Inflammatory macrophage treated with lipopolysaccharide for 4 hours (primary cell): ENCODE measurements at regions not wholly inside any gene's neighbourhood (a gene's known extent, or its start where the extent isn't known, plus 50 kb on each side); places are given as distances from the start of the nearest gene placed in this dataset.

Experiments
- DNase-seq: peaks from one replicate; pipeline ENCODE4 v3.0.0-alpha.2; 2020

DNA sequence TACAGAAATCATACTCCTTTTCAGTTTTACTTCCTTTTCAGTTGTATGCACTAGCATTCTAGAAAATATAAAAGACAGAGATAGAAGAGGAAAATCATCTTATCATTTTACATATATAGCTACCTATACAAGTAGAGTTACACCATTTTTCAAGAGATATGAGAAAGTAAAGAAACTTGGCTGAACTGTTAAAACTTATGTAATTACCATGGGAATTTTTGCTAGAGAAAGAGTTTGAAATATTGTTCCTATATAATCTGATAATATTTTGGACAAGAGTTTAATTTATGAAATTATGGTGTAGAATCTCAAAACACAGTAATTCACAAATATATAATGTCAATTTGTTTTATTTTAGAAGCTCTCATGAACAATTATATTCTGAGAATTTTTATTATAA lies 180.8 kb downstream of the PLPPR4 start:
- no peak for DNase-seq

DNA sequence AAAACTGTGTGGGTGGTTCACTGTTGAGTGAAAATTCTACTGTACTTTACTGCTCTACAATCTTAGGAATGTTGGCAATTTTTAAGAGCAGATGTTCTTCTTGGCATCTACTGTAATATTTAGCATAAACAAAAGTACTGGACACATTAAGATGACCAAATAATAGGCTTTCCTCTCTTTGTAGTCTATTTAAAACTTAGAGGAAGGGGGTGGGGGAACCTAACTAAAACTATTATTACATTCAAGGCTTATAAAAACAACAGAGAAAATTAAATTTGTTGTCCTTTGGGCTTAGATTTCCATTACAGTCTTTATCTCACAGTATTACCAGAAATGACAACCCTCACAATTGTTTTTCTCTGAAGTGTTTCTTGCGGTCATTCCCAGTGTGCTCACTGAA lies 181.2 kb downstream of the PLPPR4 start:
- no peak for DNase-seq

DNA sequence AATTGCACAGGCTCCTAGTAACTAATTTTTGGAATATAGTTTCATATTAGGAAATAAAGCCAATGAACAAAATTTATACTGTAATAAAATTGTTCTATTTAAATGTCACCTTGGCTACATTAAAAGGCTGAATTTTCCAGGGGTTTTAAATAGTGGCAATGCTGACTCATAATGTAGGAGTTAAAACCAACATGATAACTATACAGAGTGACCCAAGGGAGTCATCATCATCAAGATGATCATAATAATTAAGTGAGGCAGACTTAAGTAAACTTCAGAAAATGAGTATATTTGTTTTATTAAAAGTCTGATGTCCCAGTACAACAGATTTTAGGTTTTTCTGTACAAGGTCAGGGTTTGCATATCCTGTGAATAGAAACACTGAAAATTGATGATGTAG lies 183.4 kb downstream of the PLPPR4 start:
- DNase-seq, result no peak

DNA sequence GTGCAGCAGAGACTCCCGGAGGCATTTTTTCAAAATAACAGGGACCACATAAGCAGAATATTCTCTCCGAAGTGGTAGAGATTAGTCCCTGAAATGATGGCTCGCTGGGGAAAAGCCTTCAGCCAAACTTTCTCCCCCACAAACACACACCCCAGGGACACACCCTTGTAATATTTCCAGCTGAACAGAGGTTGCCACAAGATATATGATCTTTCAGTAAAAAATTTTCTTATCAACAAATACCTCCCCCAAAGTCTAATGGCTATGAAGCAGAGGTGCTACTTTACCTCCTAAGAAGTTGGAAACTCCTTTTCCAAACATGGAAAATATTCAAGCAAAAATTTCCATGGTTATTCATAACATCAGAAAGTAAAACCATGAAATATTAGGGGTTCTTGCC lies 190.2 kb upstream of the PALMD start:
- DNase-seq, result no peak

DNA sequence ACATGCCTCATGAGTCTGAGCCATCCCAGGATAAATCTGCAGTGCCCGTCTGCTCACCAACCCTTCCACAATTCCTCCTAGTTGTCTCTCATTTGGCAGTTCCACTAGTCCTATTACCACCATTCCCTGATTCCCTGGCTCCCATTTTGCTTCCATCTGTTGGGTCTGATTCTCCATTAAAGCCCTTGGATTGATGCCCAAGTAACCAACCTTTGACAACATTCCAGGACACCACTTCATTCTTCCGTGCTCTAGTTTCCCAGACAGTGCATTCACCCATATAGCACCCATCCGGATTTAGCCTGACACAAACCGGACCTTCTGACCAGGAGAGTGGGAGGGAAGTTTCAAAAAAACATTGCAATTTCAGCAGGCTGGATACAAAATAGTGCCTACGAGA lies 189.4 kb upstream of the PALMD start:
- DNase-seq, result no peak

DNA sequence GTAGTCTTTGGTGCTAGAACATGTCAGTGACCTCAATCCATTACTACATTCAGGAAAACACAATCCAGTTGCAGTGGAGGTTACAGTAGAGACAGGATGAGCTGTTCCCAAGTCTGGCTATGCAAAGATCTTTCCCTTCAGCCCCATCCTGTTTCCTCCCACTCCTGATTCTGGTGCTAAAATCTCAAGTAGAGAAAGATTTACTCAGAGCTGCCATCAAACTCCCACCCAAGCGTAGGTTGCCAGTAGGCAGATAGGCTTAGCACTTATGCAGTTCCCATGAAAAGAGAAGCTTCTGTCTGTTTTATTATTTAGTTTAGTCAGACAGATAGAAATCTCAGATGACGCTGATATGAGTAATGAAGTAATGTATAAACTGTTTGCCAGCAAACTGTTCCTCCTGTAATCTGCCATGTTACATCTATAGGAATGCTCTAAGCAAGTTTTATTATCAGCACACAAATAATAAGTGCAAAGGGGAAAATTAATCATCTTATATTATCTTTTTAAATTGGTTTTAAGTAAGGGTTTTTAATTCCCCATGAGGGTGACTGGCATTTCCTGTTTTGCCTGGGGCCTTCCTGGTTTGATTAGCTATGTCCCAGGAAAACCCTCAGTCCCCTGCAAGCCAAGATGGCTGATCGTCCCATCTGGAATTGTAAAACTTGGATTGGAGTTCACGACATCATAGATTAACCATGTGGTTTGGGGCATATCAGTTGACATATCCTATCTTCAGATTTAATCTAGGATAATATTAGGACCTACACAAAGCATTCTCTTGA lies 188.3 kb upstream of the PALMD start:
- DNase-seq, result no peak

DNA sequence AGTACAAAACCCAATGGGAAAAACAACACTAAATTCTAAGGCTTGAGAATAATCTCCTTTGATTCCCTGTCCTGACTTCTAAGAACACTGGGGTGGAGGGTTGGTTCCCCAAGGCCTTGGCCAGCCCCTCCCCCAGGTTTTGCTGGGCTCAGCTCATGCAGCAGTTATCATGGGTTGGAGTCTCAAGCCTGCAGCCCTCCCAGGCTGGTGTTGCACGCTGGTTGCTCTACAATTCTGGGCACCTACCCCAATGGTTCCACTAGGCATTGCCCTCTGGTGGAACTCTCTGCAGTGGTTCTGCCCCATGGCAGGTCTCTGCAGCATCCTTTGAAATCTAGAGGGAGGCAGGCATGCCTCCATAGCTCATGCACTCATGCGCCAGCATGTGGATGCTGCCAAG lies 184.4 kb upstream of the PALMD start:
- no peak for DNase-seq

DNA sequence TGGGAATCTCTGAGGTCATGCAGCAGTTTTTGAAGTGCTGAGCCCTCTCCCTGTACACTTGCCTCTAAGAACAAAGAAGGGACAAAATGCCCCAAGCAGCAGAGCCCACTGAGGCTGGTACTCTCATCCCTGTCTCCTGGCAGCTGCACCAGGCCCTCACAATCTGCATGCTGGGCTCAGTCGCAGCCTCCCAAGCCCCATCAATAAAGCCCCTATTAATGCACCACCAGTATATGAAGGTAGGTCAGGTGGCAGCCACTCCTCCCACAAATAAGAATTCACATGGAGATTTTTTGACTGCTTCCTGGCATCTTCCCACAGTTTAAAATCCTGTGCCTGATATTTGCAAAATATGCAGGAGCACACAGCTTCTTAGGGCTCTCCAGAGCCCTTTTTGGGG lies 181.2 kb upstream of the PALMD start:
- no peak for DNase-seq

DNA sequence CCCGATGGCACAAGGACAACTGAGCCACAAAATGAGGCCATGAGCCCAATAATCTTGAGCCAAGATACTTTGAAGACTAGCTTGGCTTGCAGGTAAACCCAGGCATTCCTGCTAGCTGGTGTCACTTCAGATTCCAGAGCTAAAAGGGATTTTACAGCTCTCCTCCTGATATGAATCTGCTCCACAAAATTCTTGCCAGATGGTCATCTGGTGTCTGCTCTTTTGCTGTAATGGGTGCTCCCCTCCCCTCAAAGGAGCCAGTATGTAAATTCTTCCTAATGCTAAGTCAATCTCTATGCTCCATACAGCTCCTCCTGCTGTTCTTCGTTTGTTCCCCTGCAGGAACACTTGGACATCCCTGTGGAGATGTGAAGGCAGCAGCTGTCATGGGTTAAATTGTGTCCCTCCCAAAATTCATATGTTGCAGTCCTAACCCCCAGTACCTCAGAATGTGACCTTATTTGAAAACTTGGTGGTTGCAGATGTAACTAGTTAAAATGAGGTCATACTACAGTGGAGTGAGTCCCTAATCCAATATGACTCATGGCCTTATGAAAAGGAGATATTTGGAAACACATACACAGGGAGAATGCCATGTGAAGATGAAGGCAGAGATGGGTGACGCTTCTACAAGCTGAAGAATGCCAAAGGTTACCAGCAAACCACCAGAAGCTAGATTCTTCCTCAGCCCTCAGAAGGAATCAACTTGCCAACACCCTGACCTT lies 180.6 kb upstream of the PALMD start:
- no peak for DNase-seq

DNA sequence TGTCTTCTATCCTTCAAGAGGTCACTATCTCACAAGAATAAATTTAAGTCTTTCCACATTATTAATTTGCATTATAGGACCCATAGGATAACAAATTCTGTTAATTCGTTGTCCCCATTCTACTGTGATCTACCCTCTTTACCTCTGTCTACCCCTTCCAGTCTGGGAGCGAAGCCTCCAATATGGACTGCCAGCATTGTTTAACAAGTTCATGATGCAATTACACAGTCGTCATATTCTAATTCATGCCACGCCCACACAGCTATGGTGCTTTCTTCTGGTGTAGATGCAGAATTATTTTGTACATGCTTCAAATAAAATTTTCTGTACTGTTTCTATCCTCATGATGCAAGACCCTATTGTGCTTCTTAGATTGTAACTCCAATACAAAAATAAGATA lies 178.3 kb upstream of the PALMD start:
- no peak for DNase-seq

DNA sequence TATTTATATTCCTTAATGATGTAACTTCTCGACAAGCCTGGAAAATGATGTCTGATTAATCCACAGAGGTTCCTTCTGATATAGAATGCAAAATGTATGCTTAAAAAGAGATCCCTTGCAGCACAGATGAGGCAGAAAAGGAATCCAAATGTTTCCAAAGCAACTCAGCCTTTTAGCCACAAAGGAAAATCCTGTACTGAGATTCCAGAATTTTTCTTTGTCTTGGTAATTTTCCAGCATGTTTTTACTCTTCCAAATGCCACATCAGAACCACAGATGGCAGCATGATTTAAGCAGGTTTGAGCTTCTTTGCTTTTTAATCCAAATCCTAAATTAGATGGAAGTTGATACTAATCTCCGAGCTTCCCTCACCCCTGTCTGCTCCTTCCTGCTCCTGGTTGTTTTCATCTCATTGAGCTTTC lies 176.4 kb upstream of the PALMD start:
- no peak for DNase-seq

DNA sequence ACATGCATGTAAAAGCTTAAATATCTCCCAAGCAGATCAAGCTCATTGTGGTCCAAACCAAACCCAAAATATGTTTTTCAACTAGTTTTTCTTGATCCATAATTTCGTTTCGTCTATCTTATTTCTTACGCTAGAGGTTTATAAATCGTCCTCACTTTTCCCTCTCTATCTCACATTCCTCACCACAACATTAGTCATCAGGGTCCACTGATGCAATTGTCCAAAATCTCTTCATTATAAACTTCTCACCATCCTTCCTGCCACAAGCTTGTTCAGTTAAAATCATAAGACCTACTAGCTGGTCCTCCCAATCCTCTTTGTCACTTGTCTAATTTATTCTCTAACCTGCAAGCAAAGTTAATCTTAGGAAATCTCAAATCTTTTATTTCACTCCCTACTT lies 173.0 kb upstream of the PALMD start:
- DNase-seq, result no peak

DNA sequence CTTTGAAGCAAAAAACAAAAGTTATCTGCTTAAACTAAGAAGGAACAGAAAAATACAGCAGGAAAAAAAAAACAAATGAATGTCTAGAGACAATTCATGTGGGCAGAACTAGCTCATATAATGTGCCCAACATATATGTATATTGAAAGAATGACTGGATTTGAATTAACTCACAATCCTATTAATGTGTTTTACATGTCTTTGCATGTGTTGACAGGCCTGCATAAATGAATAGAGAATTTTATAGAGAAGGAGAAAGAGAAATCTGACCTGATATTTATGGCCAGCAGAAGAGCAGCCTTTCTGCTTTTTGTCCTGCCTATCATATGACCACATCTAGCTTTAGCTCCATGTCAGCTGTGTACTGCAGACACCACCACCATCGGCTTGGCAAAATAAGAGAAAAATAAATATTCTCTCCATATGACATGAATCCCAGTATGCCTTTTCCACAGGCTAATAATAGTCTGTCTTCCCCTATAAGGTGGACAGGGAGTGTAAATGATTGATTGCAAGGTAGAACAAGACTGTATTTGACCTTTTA lies 171.5 kb upstream of the PALMD start:
- DNase-seq, result no peak

DNA sequence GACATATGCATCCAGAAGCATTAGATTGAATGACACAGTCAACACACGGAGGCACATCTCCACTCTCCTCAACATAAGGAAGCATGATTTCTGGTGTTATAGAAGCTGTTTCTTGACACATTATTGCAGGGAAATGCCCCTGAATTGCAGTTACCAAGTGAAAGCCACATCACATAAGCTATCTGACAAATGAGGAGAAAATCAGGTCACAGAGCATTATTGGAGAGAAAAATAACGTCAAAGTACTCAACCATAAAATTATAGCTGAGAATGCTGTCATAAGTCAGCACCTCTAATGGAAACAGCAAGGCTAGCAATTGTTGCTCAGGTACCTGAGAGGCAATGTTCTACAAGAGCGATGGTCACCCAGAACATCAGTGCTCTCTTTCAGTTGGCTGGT lies 169.9 kb upstream of the PALMD start:
- DNase-seq, result no peak

DNA sequence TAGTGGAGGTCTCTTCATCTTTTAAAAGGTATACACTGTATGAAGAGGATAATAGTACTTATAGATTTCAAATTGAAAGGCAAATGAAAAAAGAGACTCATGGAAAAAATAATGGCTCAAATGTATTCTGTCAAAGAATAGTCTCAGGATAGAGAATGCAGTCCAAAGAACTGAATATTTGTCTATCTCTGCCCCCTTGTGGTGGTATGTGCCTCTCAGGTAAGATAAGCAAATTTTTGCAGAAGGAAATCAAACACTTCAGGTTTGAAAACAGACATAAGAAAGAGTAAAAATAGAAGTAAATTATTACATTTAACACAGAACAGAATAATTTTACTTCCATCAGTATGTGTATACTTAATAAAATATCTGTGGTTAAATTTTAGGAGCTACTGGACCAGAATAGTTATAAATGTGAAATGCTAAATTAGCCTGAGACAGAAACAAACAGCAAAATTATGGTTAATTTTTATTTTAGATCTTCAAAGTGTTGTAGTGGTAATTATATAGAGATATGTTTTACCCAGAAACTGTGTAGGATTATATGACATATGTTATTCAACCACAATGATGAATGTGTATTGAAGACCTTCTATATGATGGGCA lies 164.4 kb upstream of the PALMD start:
- peak; percentile 57 for DNase-seq

DNA sequence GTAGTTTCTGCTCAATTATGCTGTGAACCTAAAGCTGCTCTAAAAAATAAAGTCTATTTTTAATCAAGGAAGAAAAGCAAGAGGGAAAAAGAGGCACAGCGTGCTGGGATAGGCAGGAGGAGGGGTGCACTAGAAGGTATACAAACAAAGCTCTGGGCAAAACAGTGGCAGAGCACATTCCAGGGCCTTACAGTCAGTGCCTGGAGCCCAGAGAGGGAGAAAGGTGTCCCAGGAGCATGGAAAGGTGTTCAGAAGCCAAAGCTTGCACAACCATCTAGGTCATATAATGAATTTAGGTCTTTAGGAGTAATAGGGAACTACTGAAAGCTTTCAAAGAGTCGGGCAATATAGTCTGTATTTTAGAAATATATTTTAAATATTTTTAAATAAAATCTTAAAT lies 163.6 kb upstream of the PALMD start:
- DNase-seq, result no peak

DNA sequence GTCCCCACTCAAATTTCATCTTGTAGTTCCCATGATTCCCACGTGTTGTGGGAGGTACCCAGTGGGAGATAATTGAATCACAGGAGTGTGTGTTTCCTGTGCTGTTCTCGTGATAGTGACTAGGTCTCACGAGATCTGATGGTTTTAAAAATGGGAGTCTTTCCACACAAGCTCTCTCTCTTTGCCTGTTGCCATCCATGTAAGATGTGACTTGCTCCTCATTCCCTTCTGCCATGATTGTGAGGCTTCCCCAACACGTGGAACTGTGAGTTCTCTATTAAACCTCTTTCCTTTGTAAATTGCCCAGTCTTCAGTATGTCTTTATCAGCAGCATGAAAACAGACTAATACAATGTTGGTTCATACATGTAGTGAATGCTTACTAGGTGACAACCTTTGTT lies 163.2 kb upstream of the PALMD start:
- DNase-seq, result no peak

DNA sequence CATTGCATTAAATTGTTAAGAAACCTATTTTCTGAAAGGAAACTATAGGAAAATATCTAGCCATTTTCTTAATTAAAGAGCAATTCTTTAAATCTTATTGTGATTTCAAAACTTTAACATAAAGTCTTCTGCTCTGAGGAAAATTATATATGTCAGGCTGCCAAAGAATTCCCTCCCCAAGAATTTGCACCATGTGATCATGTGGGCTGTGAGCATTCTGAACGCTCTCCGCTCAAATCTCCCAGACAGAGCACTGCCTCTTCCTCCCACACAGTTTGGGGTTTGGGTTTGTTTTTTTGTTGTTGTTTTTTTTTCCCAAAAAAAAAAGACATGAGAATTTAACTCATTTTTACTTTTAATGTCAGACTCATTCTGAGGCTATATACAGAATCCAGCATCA lies 155.9 kb upstream of the PALMD start:
- no peak for DNase-seq

DNA sequence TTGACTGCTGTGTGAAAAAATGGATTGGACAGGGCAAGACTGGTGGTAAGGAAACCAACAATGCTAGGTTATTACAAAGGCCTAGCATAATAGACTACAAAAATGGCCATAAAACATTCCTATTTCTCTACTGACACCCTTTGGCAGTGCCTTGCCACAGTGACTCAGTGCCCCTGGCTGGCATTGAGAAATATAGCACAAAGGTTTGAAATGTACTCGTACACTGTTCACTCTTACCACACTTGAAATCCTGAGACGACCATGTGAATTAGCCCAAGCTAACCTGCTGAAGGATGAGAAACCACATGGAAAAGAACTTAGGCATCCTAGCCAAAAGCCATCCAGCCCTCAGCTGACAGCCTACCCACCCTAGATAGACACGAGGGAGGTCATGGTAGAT lies 149.8 kb upstream of the PALMD start:
- DNase-seq, result no peak

DNA sequence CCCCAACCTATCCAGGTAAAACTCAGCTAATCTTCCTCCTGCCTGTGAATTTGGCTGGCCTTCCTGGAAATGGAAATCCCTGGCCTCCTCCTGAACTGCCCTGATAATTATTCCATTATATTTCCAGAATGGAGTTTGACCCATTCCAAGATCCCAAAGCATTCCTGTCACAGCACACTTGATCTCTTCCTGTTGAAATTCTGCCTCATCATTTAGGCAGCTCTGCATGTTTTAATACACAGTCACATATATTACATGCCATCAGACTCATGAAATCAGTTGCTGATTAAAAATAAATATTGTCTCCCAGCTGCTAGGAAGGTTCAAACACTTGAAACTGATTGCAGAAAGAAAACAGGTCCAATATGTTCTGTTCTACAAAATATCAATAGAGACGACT lies 148.2 kb upstream of the PALMD start:
- DNase-seq, result no peak

DNA sequence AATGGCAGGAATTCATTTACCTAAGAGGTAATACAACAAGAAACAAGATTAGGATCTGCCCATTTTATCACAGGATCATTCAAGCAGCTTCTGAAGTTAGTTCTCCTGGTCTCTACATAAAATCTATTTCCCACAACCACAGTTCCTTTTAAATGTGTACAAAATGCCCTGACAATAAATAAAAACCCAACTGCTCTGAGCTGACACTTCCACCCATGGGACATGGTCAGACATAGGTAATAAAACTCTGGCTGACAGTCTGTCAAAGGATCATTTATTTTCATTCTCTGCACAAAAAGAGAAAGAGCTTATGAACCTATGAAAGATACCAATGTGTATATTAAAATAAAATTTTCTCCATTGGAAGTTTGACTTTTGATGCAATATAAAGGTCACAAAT lies 145.4 kb upstream of the PALMD start:
- no peak for DNase-seq

DNA sequence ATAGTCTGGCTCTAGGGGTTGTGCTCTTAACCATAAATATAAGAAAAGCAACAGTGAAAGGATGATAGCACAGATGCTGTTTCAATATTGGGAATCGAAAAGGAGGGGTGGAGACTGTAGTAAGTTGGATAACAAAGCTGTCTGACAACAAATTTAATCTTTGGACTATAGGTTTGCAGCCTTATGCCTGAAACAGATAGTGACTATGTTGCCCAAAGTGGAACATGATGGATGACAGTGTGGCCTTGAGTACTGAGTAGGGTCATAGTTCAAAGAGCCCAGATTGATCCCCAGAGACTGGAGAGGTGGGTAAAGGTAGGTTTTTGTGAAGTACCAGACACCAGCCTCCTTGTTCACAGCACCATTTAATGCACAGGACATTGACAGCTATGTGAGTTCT lies 144.0 kb upstream of the PALMD start:
- no peak for DNase-seq

DNA sequence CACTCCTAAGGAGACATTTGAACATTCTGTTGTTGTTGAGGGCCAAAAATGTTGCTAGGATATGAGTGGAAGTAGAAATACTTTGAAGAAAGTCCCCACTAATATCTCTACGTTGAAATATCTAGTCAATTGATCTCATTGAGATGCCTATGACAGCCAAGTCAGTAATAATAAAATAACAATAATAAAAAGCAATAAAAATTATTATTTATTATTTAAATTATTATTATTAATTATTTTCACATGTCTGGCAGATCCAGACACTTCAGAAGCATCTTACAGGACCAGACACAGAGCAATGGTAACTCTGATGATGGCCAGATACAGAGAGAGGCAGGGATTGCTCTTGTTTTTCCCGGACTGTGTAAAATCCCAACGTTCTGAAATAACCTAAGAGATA lies 143.5 kb upstream of the PALMD start:
- no peak for DNase-seq

DNA sequence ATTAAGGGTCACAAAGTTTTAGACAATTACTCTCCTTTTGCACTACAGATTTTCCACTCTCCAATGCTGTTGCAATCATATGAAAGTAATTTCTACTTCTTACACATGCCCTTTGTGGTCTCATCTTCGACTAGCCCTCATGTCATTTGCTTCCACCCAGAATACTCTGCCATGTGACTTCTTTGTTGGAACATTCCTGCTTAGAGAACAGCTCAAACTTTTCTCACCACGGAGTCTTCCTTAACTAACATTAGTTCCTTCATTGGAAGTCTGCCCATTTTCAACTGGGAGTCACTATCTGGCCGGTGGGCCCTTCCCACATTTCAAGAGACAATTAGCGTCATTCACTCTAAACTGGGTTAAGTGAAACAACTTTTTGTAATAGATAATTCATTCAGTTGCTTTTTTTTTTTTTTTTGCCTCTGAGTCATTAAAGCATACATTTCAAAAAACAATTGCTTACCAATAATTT lies 142.6 kb upstream of the PALMD start:
- no peak for DNase-seq
